HG03060 (cell line): ENCODE measurements at regions not wholly inside any gene's neighbourhood (a gene's known extent, or its start where the extent isn't known, plus 50 kb on each side); places are given as distances from the start of the nearest gene placed in this dataset.

Experiments
- ATAC-seq: cut with Tn5 transposase; IDR thresholded peaks from one replicate; pipeline ENCODE4 v1.9.1; 2021; ENCODE audit warnings: low read depth, moderate number of reproducible peaks; ENCODE audit not compliant: unreplicated experiment

DNA sequence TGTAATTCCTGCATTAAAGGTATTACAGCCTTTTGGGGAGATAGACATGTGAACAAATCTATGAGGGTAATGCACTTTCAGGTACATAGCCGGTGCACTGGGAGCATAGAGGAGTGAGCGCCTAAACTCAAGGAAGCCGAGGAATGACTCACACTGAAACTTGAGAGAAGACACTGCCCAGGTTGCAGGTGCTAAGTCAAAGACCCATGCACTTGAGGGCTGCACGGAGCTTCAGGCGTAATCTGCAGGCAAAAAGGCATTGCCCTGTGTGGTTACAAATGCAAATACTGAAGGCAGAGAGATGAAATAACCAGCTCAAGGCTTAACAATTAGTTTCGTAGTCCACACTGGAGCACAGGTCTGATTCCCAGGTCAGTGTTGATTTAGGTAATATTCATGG, 51.0 kb upstream of the OSBPL3 start:
- ATAC-seq = peak; percentile 73
